HG03432 (cell line): ENCODE measurements at regions not wholly inside any gene's neighbourhood (a gene's known extent, or its start where the extent isn't known, plus 50 kb on each side); places are given as distances from the start of the nearest gene placed in this dataset.

Source experiments
- ATAC-seq: cut with Tn5 transposase; IDR thresholded peaks from one replicate; pipeline ENCODE4 v1.9.1; 2021; ENCODE audit warnings: mild to moderate bottlenecking, moderate library complexity; ENCODE audit not compliant: unreplicated experiment

DNA sequence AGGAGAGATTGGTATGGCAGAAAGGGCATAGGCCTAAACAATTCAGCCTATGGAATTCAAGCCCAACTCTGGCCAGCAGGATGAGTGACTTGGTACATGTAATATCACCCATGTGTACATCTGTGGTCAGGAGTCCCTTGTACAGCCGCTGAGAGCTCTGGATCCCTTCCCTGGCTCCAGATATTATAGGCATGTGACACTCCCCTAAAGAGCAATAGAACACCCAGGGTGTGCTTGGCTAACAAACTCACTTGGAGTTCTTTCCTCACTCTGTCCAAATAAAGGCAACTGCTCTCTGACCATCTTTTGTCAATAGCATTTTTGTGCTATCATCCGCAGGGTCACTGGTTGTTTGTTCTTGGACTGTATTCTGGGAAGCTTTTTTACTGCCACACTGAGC is 197.4 kb upstream of the NCKAP5 start:
- no peak for ATAC-seq

GRCh38 chr2:133766164-133766832 is 198.0 kb upstream of the NCKAP5 start:
- no peak for ATAC-seq

GRCh38 chr2:133768256-133768655 is 200.0 kb upstream of the NCKAP5 start:
- no peak for ATAC-seq

DNA sequence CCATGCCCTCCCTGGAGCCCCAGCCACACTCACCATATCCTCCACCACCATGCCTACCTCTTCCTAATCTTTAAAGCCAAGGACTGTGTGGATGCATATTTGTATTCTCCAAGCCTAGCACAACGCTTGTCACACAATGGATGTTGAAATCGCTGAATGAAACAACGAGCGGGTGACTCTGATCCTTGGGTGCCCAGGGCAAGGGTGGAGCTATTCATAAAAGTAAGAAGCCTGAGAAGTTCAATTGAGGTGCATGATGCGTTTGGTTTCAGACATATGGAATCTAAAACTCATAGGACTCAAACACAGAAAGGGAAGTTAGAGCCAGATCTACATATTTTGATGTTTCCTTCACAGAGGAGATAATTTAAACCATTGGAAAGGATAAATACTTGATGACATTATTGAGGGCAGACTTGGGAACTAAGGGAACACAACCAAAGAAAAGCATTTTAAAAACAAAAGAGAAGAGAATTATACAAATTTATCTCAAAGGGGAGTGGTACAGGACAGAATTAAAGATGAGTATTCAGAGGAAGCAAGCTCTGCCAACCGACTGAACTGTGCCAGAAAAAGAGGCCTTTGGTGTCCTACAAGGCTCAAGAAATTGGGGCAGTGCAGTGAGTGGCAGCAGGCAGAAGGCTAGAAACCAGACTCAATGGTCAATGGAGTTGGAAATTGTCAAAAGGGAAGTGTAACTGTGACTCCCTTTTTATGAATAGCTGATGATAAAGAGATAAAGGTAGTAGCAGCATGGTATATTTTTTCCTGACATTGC is 200.6 kb upstream of the NCKAP5 start:
- no peak for ATAC-seq

DNA sequence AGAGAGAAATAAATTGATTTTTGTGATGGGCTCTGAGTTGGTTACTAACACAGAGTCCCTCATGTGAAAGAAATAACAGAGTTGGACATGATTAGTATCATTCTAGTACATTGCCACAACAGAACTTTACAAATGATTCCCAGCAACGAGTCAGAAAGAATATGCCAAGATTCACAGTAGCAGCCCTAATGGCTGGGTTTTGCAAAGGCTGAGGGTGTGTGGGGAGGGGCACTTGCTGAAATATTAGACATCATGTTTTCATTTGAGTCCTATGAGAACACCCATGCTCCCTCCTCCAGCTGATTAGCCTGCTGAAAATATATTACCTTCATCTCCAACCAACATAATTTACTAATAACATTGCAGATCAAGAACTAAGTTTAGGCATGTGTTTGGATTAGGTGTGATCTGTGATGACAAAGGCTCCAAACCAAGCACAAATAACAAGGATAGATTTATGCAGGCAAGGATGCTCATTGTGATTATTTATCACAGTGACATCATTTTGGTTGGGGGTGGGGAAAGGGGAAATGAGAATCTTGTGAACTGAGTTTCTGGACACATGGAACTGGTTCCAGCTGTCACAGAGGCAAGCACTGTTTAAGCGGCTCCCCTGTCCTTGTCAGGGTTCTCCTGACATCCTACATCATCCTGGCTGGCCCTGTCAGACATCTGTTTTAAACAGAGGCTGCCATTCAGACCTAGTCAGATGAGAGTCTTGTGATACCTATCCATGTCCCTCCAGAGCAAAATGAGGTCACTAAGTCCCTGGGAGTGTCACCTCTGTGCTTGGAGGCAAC is 205.8 kb upstream of the NCKAP5 start:
- ATAC-seq = no peak

GRCh38 chr2:133774654-133775015 is 206.4 kb upstream of the NCKAP5 start:
- no peak for ATAC-seq

DNA sequence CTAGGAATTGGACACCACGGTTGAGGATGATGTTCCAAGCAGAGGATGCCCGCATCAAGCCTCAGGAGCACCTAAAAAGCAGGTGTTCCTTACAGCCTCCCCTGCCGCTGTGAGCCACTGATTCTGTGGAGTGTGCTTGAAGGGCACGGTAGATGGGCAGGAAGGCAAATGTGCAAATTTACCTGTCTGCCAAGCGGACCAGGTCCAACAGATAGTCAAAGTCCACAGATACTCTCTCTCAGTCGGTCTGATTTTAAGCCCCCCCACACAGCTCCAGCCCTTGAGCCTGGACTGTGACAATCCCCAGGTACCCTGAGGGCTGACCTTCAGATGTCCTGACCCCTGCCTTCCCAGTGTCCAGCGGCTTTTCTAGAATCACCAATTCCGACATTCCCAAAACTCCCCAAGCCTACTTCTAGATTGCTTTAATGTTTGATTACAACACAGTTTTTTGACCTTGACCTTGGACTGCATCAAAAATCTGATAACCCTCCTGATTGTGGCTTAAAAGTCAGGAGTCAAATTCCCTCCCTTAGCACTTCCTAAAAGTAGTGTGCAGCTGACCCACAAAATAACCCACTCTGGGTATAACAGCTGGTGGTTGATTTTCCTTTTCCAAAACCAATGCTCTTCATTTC is 208.8 kb upstream of the NCKAP5 start:
- no peak for ATAC-seq

DNA sequence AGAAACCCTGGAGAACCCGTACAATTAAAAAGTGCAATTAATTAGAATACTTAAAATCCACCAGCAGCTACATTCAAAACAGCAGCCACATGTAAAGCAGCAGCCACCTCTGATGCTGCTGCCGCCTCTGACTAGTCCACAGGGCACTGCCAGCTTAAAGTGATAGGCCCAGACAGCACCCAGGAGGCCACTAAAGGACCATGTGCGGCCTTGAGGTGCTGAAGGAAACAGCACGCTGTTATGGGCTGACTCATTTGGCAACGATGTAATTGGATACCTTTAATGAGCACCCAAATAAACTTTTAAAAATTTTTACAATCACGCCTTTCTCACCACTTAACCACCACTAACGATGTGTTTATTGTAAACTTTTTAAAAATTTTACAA is 209.3 kb upstream of the NCKAP5 start:
- no peak for ATAC-seq

DNA sequence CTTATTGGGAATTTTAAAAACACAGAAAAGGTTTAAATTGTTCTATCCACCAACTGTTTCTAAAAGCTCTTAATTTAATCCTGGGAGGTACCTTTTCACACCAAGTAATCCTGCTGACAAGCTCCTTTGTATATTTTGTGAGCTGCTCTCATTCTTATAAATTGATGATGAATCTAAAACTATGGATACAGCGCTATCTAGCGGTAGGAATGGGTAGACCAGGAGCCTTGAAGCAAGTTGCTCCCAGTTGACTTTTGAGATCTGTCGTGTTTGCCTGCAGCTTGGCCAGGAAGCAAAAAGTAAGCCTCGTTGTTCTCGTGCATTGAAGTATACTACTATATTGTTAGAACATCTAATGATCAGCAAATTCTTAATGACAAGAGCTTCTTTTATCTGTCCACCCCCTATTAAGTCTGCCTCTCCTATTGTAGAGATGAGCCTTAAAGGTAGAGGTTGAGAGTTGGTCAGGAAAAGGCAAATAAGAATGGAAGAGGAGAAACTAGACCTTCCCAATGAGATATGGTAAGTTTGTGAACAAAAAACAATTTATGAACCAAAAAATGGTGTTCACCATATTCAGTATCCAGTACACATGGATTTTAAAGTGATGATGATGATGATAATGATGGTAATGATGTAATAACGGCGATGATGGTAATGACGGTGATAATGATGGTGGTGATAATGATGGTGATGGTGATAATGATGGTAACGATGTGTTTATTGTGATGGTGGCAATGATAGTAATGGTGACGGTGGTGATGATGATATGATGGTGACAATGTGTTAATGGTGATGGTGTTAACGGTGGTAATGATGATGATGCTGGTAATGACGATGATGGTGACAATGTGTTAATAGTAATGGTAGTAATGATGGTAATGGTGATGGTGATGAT is 212.1 kb upstream of the NCKAP5 start:
- no peak for ATAC-seq

DNA sequence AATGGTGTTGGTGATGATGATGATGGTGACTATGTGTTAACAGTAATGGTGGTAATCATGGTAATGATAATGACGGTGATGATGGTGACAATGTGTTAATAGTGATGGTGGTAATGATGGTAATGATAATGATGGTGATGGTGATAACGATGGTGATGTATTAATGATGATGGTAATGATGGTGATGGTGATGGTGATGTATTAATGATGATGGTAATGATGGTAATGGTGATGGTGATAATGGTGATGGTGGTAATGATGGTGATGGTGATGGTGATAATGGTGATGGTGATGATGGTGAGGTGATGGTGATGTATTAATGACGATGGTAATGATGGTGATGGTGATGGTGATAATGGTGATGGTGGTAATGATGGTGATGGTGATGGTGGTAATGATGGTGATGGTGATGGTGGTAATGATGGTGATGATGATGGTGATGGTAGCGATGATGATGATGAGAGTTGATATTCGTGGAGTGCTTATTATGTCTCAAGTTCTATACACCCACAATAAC is 212.8 kb upstream of the NCKAP5 start:
- ATAC-seq = no peak

DNA sequence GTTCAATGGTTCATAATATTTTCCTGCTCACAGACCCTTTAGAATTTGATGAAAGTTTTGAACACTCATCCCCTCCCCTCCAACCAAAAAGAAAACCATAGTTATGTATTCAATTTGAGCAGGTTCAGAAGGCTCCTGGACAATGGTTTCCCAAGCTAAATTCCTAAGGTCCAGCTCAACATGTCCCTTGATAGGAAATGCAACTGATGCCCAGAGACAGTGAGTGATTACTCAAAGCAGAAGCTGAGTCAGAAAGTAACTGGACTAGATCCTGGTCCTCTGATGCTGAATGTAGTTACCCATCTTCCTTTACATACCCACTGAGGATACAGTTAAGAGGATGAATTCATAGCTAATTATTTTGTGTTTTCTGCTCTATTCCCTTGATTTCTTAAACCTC is 218.9 kb upstream of the NCKAP5 start:
- ATAC-seq = no peak

GRCh38 chr2:133787651-133788050 is 219.4 kb upstream of the NCKAP5 start:
- no peak for ATAC-seq

DNA sequence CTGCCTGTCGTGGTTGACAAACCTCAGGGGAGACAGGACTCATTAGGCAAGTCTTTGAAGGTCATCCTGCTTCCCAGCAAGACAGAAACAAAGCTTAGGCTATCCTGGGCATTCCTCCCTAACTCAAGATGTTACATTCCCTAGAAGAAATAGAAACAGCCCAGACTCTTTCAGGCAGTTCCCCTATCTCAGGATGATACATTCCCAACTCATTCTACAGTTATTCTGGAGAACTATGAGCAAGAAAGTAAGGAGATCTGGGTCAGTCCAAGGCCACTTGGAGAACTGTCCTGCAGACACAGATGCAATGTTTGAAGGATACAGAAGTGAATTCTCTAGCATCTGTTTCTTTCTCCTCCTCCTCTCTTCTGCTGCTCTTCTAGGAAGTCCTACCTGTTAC is 220.1 kb upstream of the NCKAP5 start:
- ATAC-seq = no peak

DNA sequence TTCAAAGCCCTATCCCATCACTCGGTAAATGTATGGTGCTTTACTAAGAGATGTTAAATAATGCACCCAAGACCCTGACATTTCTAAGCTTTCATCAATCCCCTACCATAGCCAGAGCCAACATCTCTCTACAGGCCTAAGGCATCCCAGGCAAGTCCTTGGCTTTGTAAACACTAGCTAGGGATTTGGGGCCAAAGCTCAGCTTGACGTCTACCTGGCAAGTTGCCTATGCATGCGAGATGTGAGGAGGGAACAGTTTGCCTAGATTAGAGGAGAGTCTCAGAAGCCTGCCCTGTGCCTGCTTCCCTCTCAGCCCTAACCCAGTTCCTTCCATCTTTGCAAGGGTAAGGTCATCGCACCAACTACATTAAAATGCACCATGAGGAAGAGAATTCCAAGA is 221.5 kb upstream of the NCKAP5 start:
- ATAC-seq = no peak

DNA sequence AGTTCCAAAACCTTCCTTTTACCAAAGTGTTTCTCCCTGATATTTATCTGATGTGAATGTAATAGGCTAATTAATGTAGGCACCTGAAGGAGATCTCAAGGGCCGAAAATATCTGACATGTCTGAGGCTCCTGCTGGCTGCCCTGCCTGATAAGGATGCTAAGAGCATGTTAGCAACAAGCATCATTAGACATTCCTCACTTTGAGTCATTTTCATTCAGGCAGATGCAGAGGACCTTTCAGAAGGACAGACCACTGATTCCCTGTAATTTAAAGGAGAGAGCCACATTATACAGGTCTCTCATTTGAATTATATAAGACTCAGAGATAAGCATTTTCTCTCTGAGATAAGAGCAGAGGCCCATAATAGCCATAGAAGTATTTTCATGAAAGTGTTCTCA is 222.4 kb upstream of the NCKAP5 start:
- no peak for ATAC-seq

DNA sequence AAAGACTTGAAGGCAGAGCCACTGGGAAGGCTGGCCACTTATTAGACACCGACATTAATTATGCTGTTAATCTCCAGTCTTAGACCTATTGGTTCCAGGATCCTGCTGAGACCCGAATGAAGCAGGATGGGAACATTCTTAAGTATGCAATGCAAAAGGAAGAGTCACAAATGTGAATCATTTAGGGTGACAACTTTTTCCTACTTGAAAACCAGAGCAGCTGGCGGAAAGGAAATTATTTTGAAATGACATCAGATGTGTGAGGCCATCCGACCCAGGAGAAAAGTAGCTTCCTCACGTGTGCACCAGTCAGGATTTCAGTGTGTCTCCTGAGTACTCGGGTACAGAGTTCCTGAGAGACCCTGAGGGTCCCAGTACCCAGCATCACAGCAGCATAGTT is 222.9 kb upstream of the NCKAP5 start:
- no peak for ATAC-seq

DNA sequence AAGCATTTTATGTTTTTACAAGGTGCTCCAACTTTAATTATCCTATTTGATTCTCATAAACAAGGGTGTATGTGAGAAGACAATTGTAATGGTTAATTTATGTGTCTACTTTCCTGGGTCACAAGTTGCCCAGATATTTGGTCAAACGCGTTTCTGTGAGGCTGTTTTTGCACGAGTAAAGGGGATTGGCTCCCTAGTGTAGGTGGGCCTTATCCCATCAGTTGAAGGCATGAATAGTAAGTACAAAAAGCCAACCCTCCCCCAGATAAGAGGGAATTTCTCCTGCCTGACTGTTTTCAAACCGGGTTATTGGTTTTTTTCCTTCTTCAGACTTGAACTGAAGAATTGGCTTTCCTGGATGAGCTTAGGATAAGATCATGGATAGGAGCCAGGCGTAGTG is 224.0 kb upstream of the NCKAP5 start:
- ATAC-seq = no peak

DNA sequence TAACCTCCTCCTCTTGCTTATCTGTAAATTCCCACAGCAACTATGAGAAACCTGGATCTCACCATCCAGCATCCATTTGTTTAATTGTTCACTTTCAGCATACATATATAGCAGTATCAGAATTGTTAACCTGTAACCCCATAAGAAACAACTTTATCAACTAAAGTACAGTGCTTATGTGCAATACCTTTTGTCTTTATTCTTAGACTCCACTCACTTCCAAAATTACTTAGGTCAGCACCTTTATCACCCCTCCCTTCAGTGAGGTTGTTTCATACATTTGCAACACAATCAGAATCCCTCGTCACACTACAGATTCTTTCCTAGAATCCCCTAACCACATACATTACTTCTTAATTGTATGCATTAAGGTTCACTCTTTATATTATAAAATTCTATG is 225.9 kb upstream of the NCKAP5 start:
- no peak for ATAC-seq

- no peak for ATAC-seq
These were observed 233.7 kb upstream of the NCKAP5 start for GRCh38 chr2:133801946-133802345.

- no peak for ATAC-seq
These were observed 234.3 kb upstream of the NCKAP5 start for GRCh38 chr2:133802409-133803039.
